CD4-positive, alpha-beta T cell (primary cell): ENCODE measurements at regions not wholly inside any gene's neighbourhood (a gene's known extent, or its start where the extent isn't known, plus 50 kb on each side); places are given as distances from the start of the nearest gene placed in this dataset.

Experiments used
- ATAC-seq: fragments of 200-7000 bp; cut with Tn5 transposase; one replicate; pipeline ENCODE4 v1.10.0; 2022; ENCODE audit warnings: mild to moderate bottlenecking; ENCODE audit not compliant: poor library complexity
- CTCF ChIA-PET: fragments of 350-600 bp; sonication (Branson Sonifier 250); formaldehyde crosslinking; loops from one replicate; lab custom pipeline; 2021; ENCODE audit warnings: antibody characterized with exemption, inconsistent platforms; lab: Charles Lee
- POLR2A ChIA-PET: fragments of 350-600 bp; sonication (Branson Sonifier 250); formaldehyde crosslinking; loops from one replicate; lab custom pipeline; 2021; ENCODE audit warnings: antibody characterized with exemption, inconsistent platforms; lab: Charles Lee
- DNase-seq, 14 experiments: peaks; one replicate each; pipeline ENCODE4 v3.0.0-alpha.2; 2013 to 2020; ENCODE audit warnings: mixed read lengths in 2 of 14
- H3K27ac ChIP-seq, 2 donors: one replicate each; pipeline versions ENCODE4 v1.5.1 to v1.7.0; 2013; ENCODE audit warnings: low read length in 2 of 2, low read depth in 1 of 2, mild to moderate bottlenecking in 1 of 2
- H3K27me3 ChIP-seq, 2 experiments: 1 replicate in 1 of 2; 2 replicates in 1 of 2; pipeline versions ENCODE4 v1.6.1 to v1.7.0; 2013; ENCODE audit warnings: low read length in 2 of 2, control low read depth in 1 of 2, mild to moderate bottlenecking in 1 of 2, moderate library complexity in 1 of 2; ENCODE audit not compliant: insufficient read depth in 2 of 2, control insufficient read depth in 1 of 2
- H3K36me3 ChIP-seq: one replicate; pipeline ENCODE4 v1.6.1; 2013; ENCODE audit warnings: low read length, control low read depth; ENCODE audit not compliant: insufficient read depth
- H3K4me1 ChIP-seq: one replicate; pipeline ENCODE4 v1.6.1; 2013; ENCODE audit warnings: low read length, control low read depth; ENCODE audit not compliant: insufficient read depth
- H3K4me3 ChIP-seq: one replicate; pipeline ENCODE4 v1.5.1; 2013; ENCODE audit warnings: mild to moderate bottlenecking, low read length, moderate library complexity
- H3K9me3 ChIP-seq, 2 experiments: 1 replicate in 1 of 2; 2 replicates in 1 of 2; pipeline versions ENCODE4 v1.6.1 to v1.7.0; 2013; ENCODE audit warnings: low read length in 2 of 2, mild to moderate bottlenecking in 2 of 2, control low read depth in 1 of 2, moderate library complexity in 1 of 2; ENCODE audit not compliant: control insufficient read depth in 1 of 2, insufficient read depth in 1 of 2
- H3K27ac Mint-ChIP-seq: one replicate; pipeline ENCODE4 v1.8.0; 2020; ENCODE audit warnings: mixed read lengths
- H3K27me3 Mint-ChIP-seq: one replicate; pipeline ENCODE4 v1.8.0; 2021; ENCODE audit warnings: mixed read lengths
- H3K36me3 Mint-ChIP-seq: one replicate; pipeline ENCODE4 v1.8.0; 2021; ENCODE audit warnings: low read depth, mixed read lengths
- H3K4me1 Mint-ChIP-seq: one replicate; pipeline ENCODE4 v1.8.0; 2021; ENCODE audit warnings: low read depth, mixed read lengths
- H3K4me3 Mint-ChIP-seq: one replicate; pipeline ENCODE4 v1.8.0; 2020; ENCODE audit warnings: mild to moderate bottlenecking, mixed read lengths
- H3K9me3 Mint-ChIP-seq: one replicate; pipeline ENCODE4 v1.8.0; 2020; ENCODE audit warnings: mixed read lengths
- intact Hi-C, 2 experiments: fragments of 100-400 bp; cut with DNase I in 1 of 2; cut with micrococcal nuclease in 1 of 2; formaldehyde crosslinking; loops; one replicate each; pipeline versions ENCODE4 v1.15.1 to v1.9.0; 2023 to 2025; cut with DNase I, micrococcal nuclease
- TF ChIP-seq, protein P1 (sequence below): fragments of 200-600 bp; IDR thresholded peaks from one replicate; pipeline ENCODE4 v1.8.0; 2022; ENCODE audit warnings: antibody characterized with exemption, mild to moderate bottlenecking

DNA sequence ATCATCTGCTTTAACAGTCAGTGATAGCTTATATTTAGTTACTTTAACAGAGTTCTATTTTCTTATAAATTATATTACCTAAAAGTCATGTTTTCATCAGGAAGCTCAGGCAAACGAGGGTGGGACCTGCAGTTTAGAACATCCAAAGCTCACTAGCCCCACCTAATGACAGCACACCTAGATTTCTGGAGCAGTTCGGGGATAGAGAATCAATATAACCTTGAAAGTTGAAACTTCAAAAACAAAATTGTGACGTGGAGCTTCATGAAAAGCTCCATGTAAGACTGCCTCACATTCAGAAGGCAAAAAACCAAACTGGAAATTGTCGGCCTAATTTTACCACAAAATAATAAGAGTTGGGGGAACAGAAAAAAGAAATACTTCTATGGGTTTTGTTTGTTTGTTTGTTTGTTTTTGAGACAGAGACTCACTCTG lies 185.9 kb upstream of the CCDC150 start:
- ATAC-seq (no peak), DNase-seq (peak in 10 of 14 experiments; percentile 1 to 63 (median 22))
- Histone ChIP-seq H3K27me3 (peaks cover 0 to 12% of the 10 kb centered on the region in 2 experiments), H3K4me3 (no peak overlapping the region), H3K4me1 (no peaks in the 10 kb centered on the region), H3K36me3 (no peaks in the 10 kb centered on the region), H3K27ac (no peak overlapping the region), H3K9me3 (no peaks in the 10 kb centered on the region)
- intact Hi-C loops = loop anchor here (5.0 to 10.0 kb wide), 2 partner anchors 159 to 376 kb away; no protein-coding TSS in a partner anchor
- Mint-ChIP-seq H3K27ac (no peak overlapping the region), H3K4me3 (no peak overlapping the region), H3K4me1 (no peaks in the 10 kb centered on the region), H3K9me3 (no peaks in the 10 kb centered on the region), H3K27me3 (peaks cover 31% of the 10 kb centered on the region), H3K36me3 (no peaks in the 10 kb centered on the region)
- ChIA-PET CTCF (interaction anchor here (0.6 to 1.2 kb wide), 3 partner anchors 21 to 376 kb away, joined by 3 to 11 read pairs (median 3); no protein-coding TSS in a partner anchor), POLR2A (interaction anchor here (1.1 to 1.4 kb wide), 2 partner anchors 375 to 794 kb away, joined by 3 to 9 read pairs; no protein-coding TSS in a partner anchor)
- TF ChIP-seq, protein P1, sequence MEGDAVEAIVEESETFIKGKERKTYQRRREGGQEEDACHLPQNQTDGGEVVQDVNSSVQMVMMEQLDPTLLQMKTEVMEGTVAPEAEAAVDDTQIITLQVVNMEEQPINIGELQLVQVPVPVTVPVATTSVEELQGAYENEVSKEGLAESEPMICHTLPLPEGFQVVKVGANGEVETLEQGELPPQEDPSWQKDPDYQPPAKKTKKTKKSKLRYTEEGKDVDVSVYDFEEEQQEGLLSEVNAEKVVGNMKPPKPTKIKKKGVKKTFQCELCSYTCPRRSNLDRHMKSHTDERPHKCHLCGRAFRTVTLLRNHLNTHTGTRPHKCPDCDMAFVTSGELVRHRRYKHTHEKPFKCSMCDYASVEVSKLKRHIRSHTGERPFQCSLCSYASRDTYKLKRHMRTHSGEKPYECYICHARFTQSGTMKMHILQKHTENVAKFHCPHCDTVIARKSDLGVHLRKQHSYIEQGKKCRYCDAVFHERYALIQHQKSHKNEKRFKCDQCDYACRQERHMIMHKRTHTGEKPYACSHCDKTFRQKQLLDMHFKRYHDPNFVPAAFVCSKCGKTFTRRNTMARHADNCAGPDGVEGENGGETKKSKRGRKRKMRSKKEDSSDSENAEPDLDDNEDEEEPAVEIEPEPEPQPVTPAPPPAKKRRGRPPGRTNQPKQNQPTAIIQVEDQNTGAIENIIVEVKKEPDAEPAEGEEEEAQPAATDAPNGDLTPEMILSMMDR = peak; percentile 56

DNA sequence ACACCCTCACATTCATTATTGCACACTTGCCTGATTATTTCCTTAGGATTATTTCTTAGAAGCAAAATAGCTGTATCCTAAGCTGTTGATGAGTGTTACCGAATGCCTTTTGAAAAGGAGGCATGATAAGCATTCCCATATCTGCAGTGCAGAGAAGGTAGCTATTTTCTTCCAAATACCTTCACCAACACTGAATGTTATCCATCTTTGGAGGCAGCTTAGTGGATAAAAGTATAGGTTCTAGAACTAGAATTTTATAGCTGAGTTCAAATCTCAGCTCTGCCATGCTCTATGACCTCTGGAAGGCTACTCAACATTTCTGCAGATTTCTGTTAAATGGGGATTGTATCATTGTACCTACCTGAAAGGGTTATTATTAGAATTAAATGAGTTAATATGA lies 185.0 kb upstream of the CCDC150 start:
- ChIA-PET POLR2A (interaction anchor here (1.1 to 1.4 kb wide), 2 partner anchors 376 to 794 kb away, joined by 3 to 9 read pairs; no protein-coding TSS in a partner anchor), CTCF (no interaction called here)
- TF ChIP-seq, protein P1 = no peak
- ATAC-seq (no peak), DNase-seq (no peak)
- peaks cover 3% of the 10 kb centered on the region for H3K4me1 ChIP-seq
- H3K9me3 ChIP-seq = no peaks in the 10 kb centered on the region
- Mint-ChIP-seq H3K27me3 (peaks cover 40% of the 10 kb centered on the region), H3K9me3 (no peaks in the 10 kb centered on the region), H3K27ac (no peak overlapping the region), H3K36me3 (no peaks in the 10 kb centered on the region), H3K4me1 (peaks cover 7% of the 10 kb centered on the region), H3K4me3 (no peak overlapping the region)
- intact Hi-C loops = loop anchor here (5.0 to 10.0 kb wide), 2 partner anchors 160 to 377 kb away; no protein-coding TSS in a partner anchor
- no peak overlapping the region for H3K27ac ChIP-seq
- no peaks in the 10 kb centered on the region for H3K36me3 ChIP-seq
- H3K27me3 ChIP-seq = peaks cover 0 to 21% of the 10 kb centered on the region in 2 experiments
- H3K4me3 ChIP-seq = no peak overlapping the region

DNA sequence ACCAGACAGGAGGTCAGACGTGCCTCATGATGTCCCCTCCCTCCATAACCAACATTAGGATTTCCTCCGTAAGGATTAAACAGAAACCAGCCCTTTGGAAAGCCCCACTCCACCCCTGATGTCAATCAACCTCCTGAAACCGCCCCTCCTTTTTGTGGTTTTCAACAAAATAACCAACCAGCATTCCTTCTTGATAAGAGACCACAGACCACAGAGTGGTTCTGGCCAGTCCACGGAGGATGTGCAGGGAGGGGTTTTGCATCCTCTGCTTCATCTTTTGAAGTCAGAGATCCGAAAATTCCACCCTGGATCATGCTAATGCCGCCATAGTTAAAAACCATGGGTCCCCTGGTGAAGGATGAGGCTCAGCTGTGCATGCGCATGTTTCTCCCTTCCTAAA lies 180.0 kb upstream of the CCDC150 start:
- ATAC-seq (no peak), DNase-seq (peak in 3 of 14 experiments; percentile 0 to 36 (median 17))
- no peaks in the 10 kb centered on the region for H3K36me3 Mint-ChIP-seq
- no peaks in the 10 kb centered on the region for H3K36me3 ChIP-seq
- peaks cover 68% of the 10 kb centered on the region for H3K27me3 Mint-ChIP-seq
- intact Hi-C loops = loop anchor here in 1 of 2 experiments (10.0 kb wide), 1 partner anchor 165 kb away; no protein-coding TSS in a partner anchor
- TF ChIP-seq, protein P1 = no peak
- H3K4me3 ChIP-seq = no peak overlapping the region
- peaks cover 0 to 26% of the 10 kb centered on the region in 2 experiments for H3K27me3 ChIP-seq
- no peaks in the 10 kb centered on the region for H3K9me3 Mint-ChIP-seq
- ChIA-PET POLR2A (no interaction called here), CTCF (no interaction called here)
- peaks cover 13% of the 10 kb centered on the region for H3K4me1 Mint-ChIP-seq
- H3K4me1 ChIP-seq = peaks cover 5% of the 10 kb centered on the region
- no peak overlapping the region for H3K27ac ChIP-seq
- H3K9me3 ChIP-seq = no peaks in the 10 kb centered on the region
- H3K27ac Mint-ChIP-seq = no peak overlapping the region
- no peak overlapping the region for H3K4me3 Mint-ChIP-seq
